ENCODE measurements at regions not wholly inside any gene's neighbourhood (a gene's known extent, or its start where the extent isn't known, plus 50 kb on each side); places are given as distances from the start of the nearest gene placed in this dataset.

GRCh38 chr10:10396601-10397000 is 621.1 kb upstream of the CELF2 start:
- 51 to 63% methylated on average over 3 of the region's 3 CpGs for WGBS, 2 donors
- DNase-seq (no peak), ATAC-seq (no peak), FAIRE-seq (no peak)
- no peaks in the 10 kb centered on the region for H3K27me3 ChIP-seq
- intact Hi-C loops (cut with DNase I), result no loop called here
- no peaks in the 10 kb centered on the region for H3K4me1 ChIP-seq
- H3K36me3 ChIP-seq, result no peaks in the 10 kb centered on the region
- H3K4me3 ChIP-seq, result no peak overlapping the region
- H3K9me3 ChIP-seq, result no peaks in the 10 kb centered on the region
- H3K27ac ChIP-seq, result no peak overlapping the region
- TF ChIP-seq CTCF (IDR thresholded peaks at IDR 0.05), result no peak

- ATAC-seq, result no peak
- no peak overlapping the region for H3K4me3 ChIP-seq
- H3K27me3 ChIP-seq, result no peaks in the 10 kb centered on the region
- H3K27ac ChIP-seq, result no peak overlapping the region
- no peak for FAIRE-seq
- no peaks in the 10 kb centered on the region for H3K9me3 ChIP-seq
- no peak for TF ChIP-seq CTCF (IDR thresholded peaks at IDR 0.05)
- DNase-seq, result no peak
- no peaks in the 10 kb centered on the region for H3K36me3 ChIP-seq
- H3K4me1 ChIP-seq, result no peaks in the 10 kb centered on the region
- intact Hi-C loops (cut with DNase I), result no loop called here
Observed at GRCh38 chr10:10397906-10398305, 619.8 kb upstream of the CELF2 start.

- FAIRE-seq (no peak), DNase-seq (no peak), ATAC-seq (no peak)
- H3K4me1 ChIP-seq, result no peaks in the 10 kb centered on the region
- H3K4me3 ChIP-seq, result no peak overlapping the region
- TF ChIP-seq CTCF (IDR thresholded peaks at IDR 0.05), result no peak
- H3K9me3 ChIP-seq, result no peaks in the 10 kb centered on the region
- H3K27me3 ChIP-seq, result no peaks in the 10 kb centered on the region
- intact Hi-C loops (cut with DNase I), result no loop called here
- no peak overlapping the region for H3K27ac ChIP-seq
- 52 to 64% methylated on average over 1 of the region's 1 CpG for WGBS, 2 donors
- H3K36me3 ChIP-seq, result no peaks in the 10 kb centered on the region
Observed at GRCh38 chr10:10403762-10404161, 613.9 kb upstream of the CELF2 start.

GRCh38 chr10:10417671-10418070 is 600.0 kb upstream of the CELF2 start:
- Histone ChIP-seq H3K27me3 (no peaks in the 10 kb centered on the region), H3K36me3 (no peaks in the 10 kb centered on the region), H3K4me1 (no peaks in the 10 kb centered on the region), H3K27ac (no peak overlapping the region), H3K9me3 (no peaks in the 10 kb centered on the region), H3K4me3 (no peak overlapping the region)
- intact Hi-C loops (cut with DNase I), result no loop called here
- ATAC-seq, result no peak
- no peak for TF ChIP-seq CTCF (IDR thresholded peaks at IDR 0.05)
- no peak for DNase-seq
- no peak for FAIRE-seq
- 56 to 64% methylated on average over 3 of the region's 3 CpGs for WGBS, 2 donors

- 35 to 40% methylated on average over 6 of the region's 6 CpGs for WGBS, 2 donors
- TF ChIP-seq CTCF (IDR thresholded peaks at IDR 0.05), result no peak
- no peak for FAIRE-seq
- Histone ChIP-seq H3K9me3 (no peaks in the 10 kb centered on the region), H3K27me3 (no peaks in the 10 kb centered on the region), H3K4me1 (no peaks in the 10 kb centered on the region), H3K27ac (no peak overlapping the region), H3K4me3 (no peak overlapping the region), H3K36me3 (no peaks in the 10 kb centered on the region)
- intact Hi-C loops (cut with DNase I), result no loop called here
- ATAC-seq, result peak in 1 of 4 donors; percentile 27
- no peak for DNase-seq
Observed at GRCh38 chr10:10418387-10418786, 599.3 kb upstream of the CELF2 start.
